DLD1 (cell line): ENCODE measurements at regions not wholly inside any gene's neighbourhood (a gene's known extent, or its start where the extent isn't known, plus 50 kb on each side); places are given as distances from the start of the nearest gene placed in this dataset.

Source experiments
- in situ Hi-C: cut with HindIII; loops from 2 replicates; pipeline ENCODE4 v1.10.0; 2017; ENCODE audit warnings: low sequenced_read_pairs

DNA sequence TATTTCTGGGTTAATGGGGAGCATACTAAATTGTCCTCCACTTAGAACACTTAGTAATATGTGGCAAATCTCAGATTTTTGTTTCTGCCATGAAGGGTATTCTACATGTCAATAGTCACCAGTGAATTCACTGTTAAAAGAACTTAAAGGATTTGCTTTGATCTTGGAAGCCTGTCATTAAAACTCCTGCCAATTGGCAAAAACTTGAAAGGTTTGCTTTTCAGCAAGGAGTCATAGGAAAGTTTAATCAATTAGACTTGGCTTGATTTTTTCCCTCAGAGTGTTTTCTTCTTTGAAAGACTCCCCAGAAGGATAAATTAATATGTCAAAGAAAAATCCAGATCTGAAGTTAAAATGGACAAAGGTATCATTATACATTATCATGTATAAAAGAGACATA lies 671.9 kb upstream of the PKDCC start:
- in situ Hi-C loops, result no loop called here

DNA sequence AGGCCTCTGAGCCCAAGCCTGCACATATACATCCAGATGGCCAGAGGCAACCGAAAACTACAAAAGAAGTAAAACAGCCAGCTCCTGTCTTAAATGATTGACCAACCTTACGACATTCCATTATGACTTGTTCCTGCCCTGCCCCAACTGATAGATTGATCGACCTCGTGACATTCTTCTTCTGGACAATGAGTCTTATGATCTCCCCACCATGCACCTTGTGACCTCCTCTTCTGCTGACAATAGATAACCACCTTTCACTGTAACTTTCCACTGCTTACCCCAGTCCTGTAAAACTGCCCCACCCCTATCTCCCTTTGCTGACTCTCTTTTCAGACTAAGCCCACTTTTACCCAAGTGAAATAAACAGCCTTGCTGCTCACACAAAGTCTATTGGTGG lies 670.0 kb upstream of the PKDCC start:
- in situ Hi-C loops, result no loop called here

DNA sequence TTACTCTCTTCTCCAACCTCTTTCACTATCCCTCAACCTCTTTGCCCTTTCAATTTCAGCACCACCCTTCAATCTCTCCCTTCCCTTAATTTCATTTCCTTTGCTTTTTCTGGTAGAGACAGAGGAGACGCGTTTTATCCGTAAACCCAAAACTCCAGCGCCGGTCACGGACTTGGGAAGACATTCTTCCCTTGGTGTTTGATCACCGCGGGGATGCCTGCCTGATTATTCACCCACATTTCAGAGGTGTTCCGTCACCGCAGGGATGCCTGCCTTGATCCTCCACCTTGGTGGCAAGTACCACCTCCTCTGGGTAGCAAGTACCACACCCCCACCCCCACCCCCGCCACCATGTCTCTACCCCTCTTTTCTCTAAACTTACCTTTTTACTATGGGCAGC lies 669.4 kb upstream of the PKDCC start:
- in situ Hi-C loops, result no loop called here

DNA sequence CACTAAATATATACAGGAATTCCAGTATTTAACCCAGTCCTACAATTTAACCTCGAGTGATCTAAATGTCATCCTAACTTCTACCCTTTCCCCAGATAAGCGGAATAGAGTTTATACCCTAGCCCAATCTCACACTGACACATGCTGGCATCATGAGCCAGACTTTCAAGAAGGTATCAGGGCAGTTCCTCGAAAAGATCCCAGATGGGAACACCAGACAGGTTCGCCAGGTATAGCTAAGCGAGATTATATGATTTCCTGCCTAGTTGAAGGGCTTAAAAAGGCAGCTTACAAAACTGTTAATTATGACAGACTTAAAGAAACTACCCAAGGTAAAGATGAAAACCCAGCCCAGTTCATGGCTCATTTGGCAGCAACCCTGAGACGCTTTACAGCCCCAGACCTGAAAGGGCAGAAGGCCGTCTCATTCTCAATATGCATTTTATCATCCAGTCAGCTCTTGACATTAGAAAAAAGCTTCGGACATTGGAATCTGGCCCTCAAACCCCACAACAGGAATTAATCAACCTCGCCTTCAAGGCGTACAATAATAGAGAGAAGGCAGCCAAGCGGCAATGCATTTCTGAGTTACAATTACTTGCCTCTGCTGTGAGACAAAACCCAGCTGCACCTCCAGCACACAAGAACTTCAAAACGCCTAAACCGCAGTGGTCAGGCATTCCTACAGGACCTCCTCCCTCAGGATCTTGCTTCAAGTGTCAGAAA lies 668.2 kb upstream of the PKDCC start:
- in situ Hi-C loops, result no loop called here

DNA sequence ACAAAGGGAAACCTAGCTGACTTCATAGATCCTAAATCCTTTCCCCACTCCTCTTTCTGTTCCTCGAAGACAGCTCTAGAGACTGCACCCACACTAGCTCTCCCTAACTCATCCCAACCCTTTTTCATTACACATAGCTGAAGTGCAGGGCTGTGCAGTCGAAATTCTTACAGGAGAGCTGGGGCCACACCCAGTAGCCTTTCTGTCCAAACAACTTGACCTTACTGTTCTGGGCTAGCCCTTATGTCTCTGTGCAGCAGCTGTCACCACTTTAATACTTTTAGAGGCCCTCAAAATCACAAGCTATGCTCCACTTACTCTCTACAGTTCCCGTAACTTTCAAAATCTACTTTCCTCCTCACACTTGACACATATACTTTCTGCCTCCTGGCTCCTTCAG lies 666.1 kb upstream of the PKDCC start:
- in situ Hi-C loops, result no loop called here

DNA sequence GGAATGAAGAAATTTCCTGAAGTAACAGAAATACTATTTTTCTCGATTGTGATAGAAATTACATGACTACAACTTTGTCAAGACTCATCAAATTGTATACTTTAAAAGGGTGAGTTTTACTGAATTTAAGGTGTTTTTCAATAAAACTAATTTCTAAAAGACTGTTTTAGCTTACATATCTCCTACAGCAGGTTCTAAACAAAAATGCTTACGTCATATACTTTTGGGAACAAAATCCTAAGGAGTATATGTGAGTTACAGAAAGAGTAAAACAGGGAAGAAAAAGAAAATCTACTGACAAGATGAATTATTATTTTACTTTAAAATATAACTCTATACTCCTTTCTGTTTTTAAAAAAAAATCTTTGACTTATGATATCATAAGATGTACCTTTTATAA lies 660.3 kb upstream of the PKDCC start:
- in situ Hi-C loops, result no loop called here

DNA sequence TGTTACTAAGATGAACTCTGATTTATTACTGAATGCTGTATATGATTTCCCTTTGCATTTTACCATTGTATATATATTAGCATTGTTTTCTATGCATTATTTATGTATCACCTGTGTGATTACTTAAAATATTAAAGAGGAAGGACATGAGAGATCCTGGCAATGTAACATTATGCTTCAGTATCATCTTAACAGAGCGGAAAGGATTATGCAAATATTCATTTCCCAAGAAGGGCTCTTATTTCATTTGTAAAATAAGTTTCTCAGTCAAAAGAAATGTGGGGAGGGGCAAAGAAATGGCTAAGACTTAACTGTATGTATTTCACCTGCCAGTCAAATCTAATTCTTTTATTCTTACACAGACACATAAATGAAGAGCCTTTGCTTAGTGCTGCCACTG lies 654.2 kb upstream of the PKDCC start:
- in situ Hi-C loops, result no loop called here

DNA sequence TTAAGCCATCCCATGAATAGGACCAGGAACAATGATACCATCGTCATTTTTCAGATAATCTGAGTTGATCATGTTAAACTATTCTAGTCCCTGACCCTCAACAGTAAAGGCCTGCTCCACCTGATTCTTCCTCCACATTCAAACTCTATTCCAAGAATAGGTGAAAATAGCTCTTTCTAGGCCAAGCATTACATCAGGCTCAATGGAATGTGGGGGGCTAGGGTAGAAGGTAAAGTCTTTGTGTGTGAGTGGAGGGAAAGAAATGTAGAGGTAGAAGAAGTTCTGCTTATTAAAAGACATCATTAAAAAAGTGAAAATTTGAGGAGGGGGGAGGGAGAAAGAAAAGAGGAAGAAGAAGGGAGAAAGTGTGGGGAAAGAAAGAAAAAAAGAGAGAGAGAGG lies 653.3 kb upstream of the PKDCC start:
- in situ Hi-C loops, result no loop called here

DNA sequence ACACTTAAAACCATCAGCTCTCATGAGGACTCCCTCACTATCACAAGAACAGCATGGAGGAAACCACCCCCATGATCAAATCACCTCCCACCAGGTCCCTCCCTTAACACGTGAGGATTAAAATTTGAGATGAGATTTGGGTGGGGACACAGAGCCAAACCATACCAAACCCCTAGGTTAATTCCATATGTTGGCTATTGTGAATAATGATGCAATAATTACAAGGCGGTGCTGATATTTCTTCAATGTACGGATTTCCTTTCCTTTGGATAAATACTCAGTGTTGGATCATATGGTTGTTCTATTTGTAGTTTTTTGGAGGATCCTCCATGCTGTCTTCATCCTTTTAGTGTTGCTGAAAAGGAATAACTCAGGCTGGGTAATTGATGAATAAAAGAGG lies 652.1 kb upstream of the PKDCC start:
- in situ Hi-C loops, result no loop called here

DNA sequence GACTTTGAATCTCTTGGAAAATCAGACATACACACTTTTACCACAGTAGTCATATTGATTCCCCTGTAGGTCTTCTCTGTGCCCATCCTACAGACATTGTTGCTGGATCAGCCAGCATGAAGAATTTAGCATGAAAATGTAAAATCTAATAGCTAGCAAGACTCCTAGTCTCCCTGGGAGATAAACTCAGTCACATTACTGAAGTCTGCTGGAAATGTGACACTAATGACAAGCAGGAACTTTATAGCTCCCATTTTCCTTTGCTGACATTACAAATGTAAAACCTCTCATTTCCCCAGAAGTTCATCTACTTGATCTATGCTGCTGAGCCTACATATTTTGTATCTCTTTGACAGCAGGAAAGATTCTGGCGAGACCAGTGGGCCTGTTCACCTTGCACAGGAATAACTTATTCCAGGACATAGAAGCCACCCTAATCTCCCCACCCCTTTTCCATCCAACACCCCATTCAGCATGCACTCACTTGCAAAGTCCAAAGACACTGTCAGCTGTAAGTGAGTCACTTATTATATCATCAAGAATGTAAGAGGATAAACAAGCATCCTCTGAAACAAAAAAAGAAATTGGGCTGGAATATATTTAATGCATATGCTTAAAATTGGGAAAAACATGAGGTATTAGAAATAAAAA lies 648.3 kb upstream of the PKDCC start:
- in situ Hi-C loops, result no loop called here

DNA sequence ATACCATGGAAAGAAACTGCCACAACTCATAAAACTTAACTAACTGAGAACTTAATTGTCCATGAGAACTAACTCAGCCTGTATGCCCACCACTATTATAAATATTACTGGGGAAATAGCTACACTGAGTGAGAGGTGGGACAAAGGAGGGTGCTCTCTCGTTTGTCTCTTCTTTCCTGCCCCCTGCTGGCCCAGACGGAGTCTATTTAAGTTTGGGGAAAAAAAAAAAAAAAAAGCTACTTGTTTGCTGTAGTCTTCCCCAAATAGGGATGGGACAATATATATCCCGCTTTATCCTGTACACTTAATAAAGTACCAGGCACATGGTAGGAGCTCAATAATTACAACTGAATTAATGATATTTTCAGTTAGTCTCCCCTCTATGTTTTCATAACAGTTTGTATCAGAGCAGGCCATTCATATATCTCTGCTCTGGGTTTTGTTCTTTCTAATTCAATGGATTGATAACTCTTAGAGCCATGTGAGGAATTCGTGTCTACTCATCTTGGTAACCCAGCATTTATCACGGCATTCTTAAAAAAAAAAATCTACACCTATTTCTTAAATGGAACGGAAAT lies 647.6 kb upstream of the PKDCC start:
- in situ Hi-C loops, result no loop called here

DNA sequence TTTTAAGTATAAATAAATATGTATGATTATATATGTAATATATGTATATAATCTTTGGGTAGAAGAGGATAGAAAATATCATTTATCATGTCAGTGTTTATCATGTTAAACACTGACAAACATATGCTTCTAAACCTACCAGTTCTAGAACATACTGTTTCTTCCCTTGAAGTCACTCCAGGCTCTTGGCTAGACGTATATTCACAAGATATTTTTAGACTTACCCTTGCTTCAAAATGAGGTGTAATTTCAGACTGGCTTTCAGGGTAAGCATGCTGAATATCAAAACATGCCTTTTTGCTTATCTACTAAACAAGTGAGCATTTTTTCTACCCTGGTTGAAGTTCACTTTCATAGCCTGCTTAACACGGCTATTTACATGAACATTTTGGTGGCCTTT lies 642.4 kb upstream of the PKDCC start:
- in situ Hi-C loops, result no loop called here

DNA sequence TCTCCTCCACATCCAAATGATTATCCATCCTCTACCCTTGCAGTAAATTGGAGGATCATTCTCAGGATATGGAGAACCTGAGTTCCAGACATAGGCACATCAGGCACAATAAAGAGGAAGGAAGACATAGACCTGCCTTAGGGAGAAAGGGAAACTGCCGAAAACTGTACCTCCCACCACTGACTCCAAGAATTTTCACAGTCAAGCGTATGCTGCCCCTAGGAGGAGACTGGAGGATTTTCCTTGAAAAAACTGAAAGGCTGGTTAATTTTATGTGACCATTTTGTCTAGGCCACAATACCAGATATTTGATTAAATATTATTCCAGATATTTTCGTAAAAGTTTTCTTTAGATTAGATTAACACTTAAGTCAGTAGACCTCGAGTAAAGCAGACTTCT lies 638.5 kb upstream of the PKDCC start:
- in situ Hi-C loops, result no loop called here

DNA sequence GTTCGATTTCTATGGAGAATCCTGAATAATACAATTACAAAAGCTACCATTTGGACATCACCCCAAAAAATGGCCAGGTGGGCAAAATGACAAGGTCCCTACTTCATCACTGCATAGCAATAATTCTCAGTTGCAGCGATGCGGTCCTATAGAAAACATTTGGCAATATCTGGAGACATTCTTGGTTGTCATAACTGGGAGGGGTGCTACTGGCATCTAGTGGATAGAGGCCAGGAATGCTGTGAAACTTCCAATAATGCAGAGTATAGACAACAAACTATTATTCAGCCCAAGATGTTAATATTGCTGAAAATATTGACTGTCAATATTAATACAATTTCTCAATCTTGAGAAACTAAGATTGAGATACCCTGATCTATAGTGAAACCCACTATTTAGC lies 637.8 kb upstream of the PKDCC start:
- in situ Hi-C loops, result no loop called here

DNA sequence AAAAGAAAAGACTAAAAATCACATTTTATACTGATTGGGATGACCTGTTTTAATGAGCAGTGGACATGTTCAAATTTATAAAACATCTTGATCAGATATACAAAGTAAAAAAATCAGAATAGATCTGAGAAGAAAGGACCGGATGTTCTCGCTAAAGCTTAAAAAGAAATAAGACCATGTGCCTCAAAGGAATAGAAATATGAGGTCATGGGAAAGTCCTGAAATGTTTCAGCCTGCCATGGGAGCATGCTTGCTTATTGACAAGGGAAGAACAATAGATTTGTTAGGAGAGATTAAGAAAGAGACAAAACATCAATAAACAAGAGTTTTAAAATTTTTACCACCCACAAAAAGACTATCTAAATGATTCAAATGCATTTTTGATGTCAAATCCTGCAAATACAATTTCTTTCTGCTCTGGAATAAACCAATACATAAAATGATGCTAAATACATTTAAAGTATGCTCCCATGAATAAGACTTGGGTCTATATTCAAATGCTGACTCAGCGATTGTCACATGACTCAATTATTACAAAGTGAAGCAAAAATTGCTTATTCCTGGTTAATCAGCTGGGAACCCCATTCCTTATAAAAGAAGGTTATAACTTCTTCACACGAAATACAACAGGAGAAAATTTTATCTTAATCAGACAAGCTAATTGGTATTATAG lies 633.9 kb upstream of the PKDCC start:
- in situ Hi-C loops, result no loop called here

DNA sequence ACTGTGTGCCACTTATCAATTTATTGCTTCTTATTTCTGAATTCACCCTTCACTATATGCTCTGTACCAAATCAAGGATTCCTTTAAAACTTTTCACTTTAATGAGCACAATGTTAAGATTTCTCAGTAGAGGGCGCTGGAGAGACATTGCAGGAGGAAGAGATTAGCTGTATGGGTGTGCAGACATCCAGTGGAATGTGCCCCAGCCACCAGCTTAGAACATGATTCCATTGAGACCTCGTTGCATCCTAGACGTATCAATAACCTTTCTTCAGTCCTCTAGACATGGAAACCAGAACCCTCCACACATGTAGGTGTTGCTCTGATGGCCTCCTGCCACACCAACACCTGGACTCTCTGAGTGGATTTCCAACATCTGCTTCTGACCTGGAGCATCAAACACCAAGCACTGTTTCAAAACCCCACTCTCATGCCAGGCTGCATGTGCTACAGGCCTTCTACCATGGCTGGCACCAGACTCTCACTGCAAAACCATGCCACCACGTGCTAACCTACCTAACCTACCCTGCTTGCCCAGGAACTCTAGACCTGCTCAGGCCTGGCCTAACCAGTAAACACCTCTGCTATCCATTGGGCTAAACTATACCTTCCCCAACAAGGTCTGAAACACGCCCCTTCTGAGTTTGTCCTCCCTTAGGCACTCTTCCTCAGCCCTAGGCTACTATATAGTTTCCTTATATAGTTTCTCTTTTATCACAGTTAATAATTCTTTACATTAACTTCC lies 633.2 kb upstream of the PKDCC start:
- in situ Hi-C loops, result no loop called here

DNA sequence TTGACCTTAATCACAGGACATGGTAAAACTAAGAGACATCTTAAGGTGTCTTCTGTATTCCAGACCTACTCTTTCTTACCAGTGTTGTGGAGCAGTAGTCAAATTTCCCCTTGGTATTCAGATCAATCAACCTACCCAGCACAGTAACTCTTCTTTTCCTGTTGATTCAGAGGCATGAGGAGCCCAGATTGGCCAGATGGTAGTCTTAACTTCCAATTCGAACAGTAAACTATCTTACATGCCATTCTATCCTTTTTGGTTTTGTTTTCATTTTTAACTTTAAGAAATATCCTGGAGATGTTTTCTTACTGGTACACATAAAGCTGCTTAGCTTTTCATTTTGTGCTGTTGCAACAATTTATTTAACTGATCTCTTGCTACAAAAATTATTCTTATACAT lies 630.3 kb upstream of the PKDCC start:
- in situ Hi-C loops, result no loop called here

DNA sequence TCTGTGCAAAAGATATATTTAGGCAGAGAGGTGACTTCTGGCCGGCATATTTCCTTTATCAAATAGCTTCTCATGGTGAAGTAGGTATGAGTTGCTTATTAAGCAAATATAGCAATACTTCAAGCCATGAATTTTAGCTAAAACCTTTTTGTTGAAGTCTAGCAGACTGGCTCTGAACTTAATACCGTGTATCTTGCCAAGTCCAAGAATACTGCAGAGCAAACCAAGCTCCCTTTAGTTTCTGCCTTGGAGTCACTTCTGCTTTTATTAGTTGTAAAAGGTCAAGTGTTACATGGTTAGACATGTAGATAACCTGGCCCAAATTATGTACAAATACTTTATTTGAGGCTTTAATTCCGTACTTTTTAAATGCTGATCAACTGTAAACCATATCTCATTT lies 627.6 kb upstream of the PKDCC start:
- in situ Hi-C loops, result no loop called here

DNA sequence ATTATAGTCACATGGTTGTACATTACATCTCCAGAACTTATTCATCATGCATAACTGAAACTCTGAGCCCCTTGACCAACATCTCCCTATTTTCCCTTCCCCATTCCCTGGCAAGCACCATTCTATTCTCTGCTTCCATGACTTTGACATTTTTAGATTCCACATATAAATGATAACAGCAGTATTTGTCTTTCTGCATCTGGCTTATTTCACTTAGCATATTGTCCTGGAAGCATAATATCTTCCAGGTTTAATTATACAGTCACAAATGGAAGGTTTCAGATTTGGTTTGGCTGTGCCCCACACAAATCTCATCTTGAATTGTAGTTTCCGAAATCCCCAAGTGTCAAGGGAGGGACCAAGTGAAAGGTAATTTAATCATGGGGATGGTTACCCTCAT lies 626.9 kb upstream of the PKDCC start:
- in situ Hi-C loops, result no loop called here

DNA sequence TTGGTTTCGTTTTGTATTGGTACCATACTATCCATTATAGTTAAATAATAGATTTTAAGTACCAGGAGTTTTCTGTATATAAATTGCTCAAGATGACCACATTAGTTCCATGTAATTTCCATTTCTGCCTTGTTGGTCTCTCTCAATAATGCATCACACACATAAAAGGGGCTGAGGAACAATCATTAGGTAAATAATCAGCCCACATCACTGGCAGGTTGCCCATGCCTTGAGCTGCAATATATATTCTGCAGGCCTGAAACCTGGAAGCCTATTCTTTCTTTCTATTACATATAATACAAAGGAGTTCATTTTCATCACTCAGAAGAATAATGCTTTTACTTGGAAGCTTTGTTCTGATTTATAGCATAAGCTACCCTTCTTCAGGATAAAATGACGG lies 616.1 kb upstream of the PKDCC start:
- in situ Hi-C loops, result no loop called here

DNA sequence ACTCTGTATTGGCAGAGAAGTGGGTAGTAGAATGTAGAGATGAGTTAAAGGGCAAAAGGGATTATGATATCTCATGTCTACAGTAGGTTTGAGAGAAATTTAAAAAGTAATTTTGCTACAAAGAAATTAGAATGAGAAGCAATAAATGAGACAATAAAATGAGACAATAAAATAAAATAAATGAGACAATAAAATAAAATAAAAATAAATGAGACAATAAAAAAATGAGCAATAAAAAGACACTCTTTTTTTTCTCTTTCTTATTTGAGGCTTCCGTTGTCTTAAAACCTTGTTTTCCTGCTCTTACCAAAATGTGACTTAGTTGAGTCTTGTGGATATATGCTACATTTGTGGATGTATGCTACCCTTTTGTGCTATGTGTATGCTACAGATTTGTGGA lies 615.4 kb upstream of the PKDCC start:
- in situ Hi-C loops, result no loop called here
